ENCODE measurements at regions not wholly inside any gene's neighbourhood (a gene's known extent, or its start where the extent isn't known, plus 50 kb on each side); places are given as distances from the start of the nearest gene placed in this dataset.

- DNase-seq = no peak
Observed at GRCh38 chr6:10028222-10028621, 386.7 kb downstream of the TFAP2A start.

GRCh38 chr6:10019851-10020250 lies 395.0 kb downstream of the TFAP2A start:
- no peak for DNase-seq

GRCh38 chr6:10014557-10014956 lies 400.3 kb downstream of the TFAP2A start:
- DNase-seq = no peak

GRCh38 chr6:10000551-10000950 lies 414.3 kb downstream of the TFAP2A start:
- no peak for DNase-seq

GRCh38 chr6:9999796-10000195 lies 415.1 kb downstream of the TFAP2A start:
- DNase-seq = no peak

GRCh38 chr6:9986273-9986672 lies 428.6 kb downstream of the TFAP2A start:
- DNase-seq = no peak

- DNase-seq = no peak
Observed at GRCh38 chr6:9985481-9985880, 429.4 kb downstream of the TFAP2A start.

GRCh38 chr6:9984607-9985006 lies 430.3 kb downstream of the TFAP2A start:
- no peak for DNase-seq

GRCh38 chr6:9983168-9983567 lies 431.7 kb downstream of the TFAP2A start:
- no peak for DNase-seq

GRCh38 chr6:9982215-9982614 lies 432.7 kb downstream of the TFAP2A start:
- DNase-seq = no peak

GRCh38 chr6:9979996-9980395 lies 434.9 kb downstream of the TFAP2A start:
- DNase-seq = no peak

GRCh38 chr6:9978480-9978879 lies 436.4 kb downstream of the TFAP2A start:
- DNase-seq = no peak

- no peak for DNase-seq
Observed at GRCh38 chr6:9977411-9977810, 437.5 kb downstream of the TFAP2A start.

- DNase-seq = no peak
Observed at GRCh38 chr6:9961646-9962045, 453.2 kb downstream of the TFAP2A start.

GRCh38 chr6:9957215-9957759 lies 457.6 kb downstream of the TFAP2A start:
- no peak for DNase-seq

- DNase-seq = no peak
Observed at GRCh38 chr6:9948678-9949077, 466.2 kb downstream of the TFAP2A start.

- no peak for DNase-seq
Observed at GRCh38 chr6:9943986-9944385, 470.9 kb downstream of the TFAP2A start.

- DNase-seq = no peak
Observed at GRCh38 chr6:9943026-9943425, 471.8 kb downstream of the TFAP2A start.

- DNase-seq = no peak
Observed at GRCh38 chr6:9942131-9942530, 472.7 kb downstream of the TFAP2A start.

- DNase-seq = no peak
Observed at GRCh38 chr6:9938801-9939200, 476.1 kb downstream of the TFAP2A start.

- DNase-seq = no peak
Observed at GRCh38 chr6:9937031-9937763, 477.7 kb downstream of the TFAP2A start.

GRCh38 chr6:9936551-9936950 lies 478.3 kb downstream of the TFAP2A start:
- no peak for DNase-seq

- no peak for DNase-seq
Observed at GRCh38 chr6:9933677-9934076, 481.2 kb downstream of the TFAP2A start.

- no peak for DNase-seq
Observed at GRCh38 chr6:9927275-9927674, 487.6 kb downstream of the TFAP2A start.

- DNase-seq = no peak
Observed at GRCh38 chr6:9924971-9925370, 489.9 kb downstream of the TFAP2A start.

Measured in NCI-H187 treated with DMSO at 0.1 percent for 48 hours (cell line).